CD14-positive monocyte (primary cell): ENCODE measurements at regions not wholly inside any gene's neighbourhood (a gene's known extent, or its start where the extent isn't known, plus 50 kb on each side); places are given as distances from the start of the nearest gene placed in this dataset.

ENCODE experiments used
- DNase-seq, 3 donors: peaks; one replicate each; pipeline ENCODE4 v3.0.0-alpha.2; 2011 to 2022
- H2AFZ ChIP-seq: 2 replicates; pipeline ENCODE4 v1.6.0; 2012; ENCODE audit warnings: mild to moderate bottlenecking, low read depth, low read length, inconsistent platforms; ENCODE audit not compliant: insufficient read depth, poor library complexity, severe bottlenecking
- H3K27ac ChIP-seq, 2 donors: 1 replicate in 1 of 2; 2 replicates in 1 of 2; pipeline ENCODE4 v1.5.1; 2012 to 2013; ENCODE audit warnings: low read length in 2 of 2, control low read depth in 1 of 2, inconsistent platforms in 1 of 2, low read depth in 1 of 2, mild to moderate bottlenecking in 1 of 2
- H3K27me3 ChIP-seq, 2 donors: one replicate each; pipeline versions ENCODE4 v1.6.0 to v1.6.1; 2011 to 2013; ENCODE audit warnings: low read length in 2 of 2; ENCODE audit not compliant: control insufficient read depth in 2 of 2, insufficient read depth in 2 of 2
- H3K36me3 ChIP-seq, 2 donors: replicated peaks in 1 of 2; 1 replicate in 1 of 2; 2 replicates in 1 of 2; pipeline versions ENCODE4 v1.5.1 to v1.6.1; 2012 to 2013; ENCODE audit warnings: low read length in 2 of 2, control low read depth in 1 of 2, inconsistent platforms in 1 of 2, mild to moderate bottlenecking in 1 of 2; ENCODE audit not compliant: insufficient read depth in 2 of 2, control insufficient read depth in 1 of 2
- H3K4me1 ChIP-seq, 2 donors: 1 replicate in 1 of 2; 2 replicates in 1 of 2; pipeline versions ENCODE4 v1.5.1 to v1.6.1; 2012 to 2013; ENCODE audit warnings: low read length in 2 of 2, control low read depth in 1 of 2, inconsistent platforms in 1 of 2, mild to moderate bottlenecking in 1 of 2, moderate library complexity in 1 of 2; ENCODE audit not compliant: insufficient read depth in 2 of 2, control insufficient read depth in 1 of 2
- H3K4me2 ChIP-seq: replicated peaks from 2 replicates; pipeline ENCODE3; 2012; ENCODE audit warnings: low read length, moderate library complexity, mild to moderate bottlenecking; ENCODE audit not compliant: poor library complexity, severe bottlenecking; ENCODE audit errors: extremely low read depth
- H3K4me3 ChIP-seq, 3 experiments: fragments of 200-600 bp in 1 of 3; sonication (generic) in 1 of 3; replicated peaks in 1 of 3; 1 replicate in 2 of 3; 2 replicates in 1 of 3; pipeline ENCODE4 v1.5.1; 2011 to 2013; ENCODE audit warnings: low read length in 3 of 3, mild to moderate bottlenecking in 3 of 3, control low read depth in 2 of 3, low read depth in 2 of 3, inconsistent platforms in 1 of 3, moderate library complexity in 1 of 3
- H3K79me2 ChIP-seq: 2 replicates; pipeline ENCODE4 v1.6.0; 2012; ENCODE audit warnings: mild to moderate bottlenecking, control low read depth, inconsistent platforms, low read length, moderate library complexity; ENCODE audit not compliant: insufficient read depth
- H3K9ac ChIP-seq: 2 replicates; pipeline ENCODE4 v1.6.0; 2017; ENCODE audit warnings: low read length, mild to moderate bottlenecking; ENCODE audit not compliant: insufficient read depth, poor library complexity, severe bottlenecking
- H3K9me3 ChIP-seq, 2 donors: replicated peaks in 1 of 2; 1 replicate in 1 of 2; 2 replicates in 1 of 2; pipeline versions ENCODE4 v1.5.1 to v1.6.1; 2012 to 2013; ENCODE audit warnings: low read length in 2 of 2, control low read depth in 1 of 2; ENCODE audit not compliant: control insufficient read depth in 1 of 2, insufficient read depth in 1 of 2
- H4K20me1 ChIP-seq: 2 replicates; pipeline ENCODE4 v1.6.0; 2012; ENCODE audit warnings: mild to moderate bottlenecking, low read length, control low read depth, moderate library complexity; ENCODE audit not compliant: insufficient read depth
- H3K27ac Mint-ChIP-seq, 7 donors: one replicate each; pipeline ENCODE4 v1.8.0; 2020; ENCODE audit warnings: mild to moderate bottlenecking in 7 of 7, mixed read lengths in 7 of 7, moderate library complexity in 6 of 7, inconsistent platforms in 2 of 7
- H3K27me3 Mint-ChIP-seq, 3 donors: one replicate each; pipeline ENCODE4 v1.8.0; 2021 to 2022; ENCODE audit warnings: low read depth in 3 of 3, mild to moderate bottlenecking in 3 of 3, mixed read lengths in 3 of 3, moderate library complexity in 3 of 3, inconsistent platforms in 1 of 3
- H3K36me3 Mint-ChIP-seq, 2 donors: one replicate each; pipeline ENCODE4 v1.8.0; 2020; ENCODE audit warnings: mixed read lengths in 2 of 2, inconsistent platforms in 1 of 2, mild to moderate bottlenecking in 1 of 2
- H3K4me1 Mint-ChIP-seq: one replicate; pipeline ENCODE4 v1.8.0; 2020; ENCODE audit warnings: mild to moderate bottlenecking, mixed read lengths
- H3K4me3 Mint-ChIP-seq, 2 donors: one replicate each; pipeline ENCODE4 v1.8.0; 2020; ENCODE audit warnings: mild to moderate bottlenecking in 2 of 2, mixed read lengths in 2 of 2, moderate library complexity in 1 of 2
- H3K9me3 Mint-ChIP-seq, 7 donors: one replicate each; pipeline ENCODE4 v1.8.0; 2020 to 2022; ENCODE audit warnings: mixed read lengths in 7 of 7, mild to moderate bottlenecking in 6 of 7, moderate library complexity in 6 of 7, inconsistent platforms in 2 of 7
- CTCF ChIP-seq: fragments of 200-600 bp; IDR thresholded peaks from one replicate; pipeline ENCODE4 v1.8.0; 2022; ENCODE audit warnings: antibody characterized with exemption, mild to moderate bottlenecking
- WGBS: methylation state at CpG from one replicate; pipeline ENCODE4 v1.1.5; 2013; ENCODE audit warnings: missing lambda C conversion rate; ENCODE audit not compliant: insufficient coverage; 5-methylcytosine and 5-hydroxymethylcytosine counted together
- intact Hi-C, 2 donors: fragments of 100-400 bp; cut with micrococcal nuclease; formaldehyde crosslinking; loops; one replicate each; pipeline versions ENCODE4 v1.15.0 to v1.15.1; 2023

- H3K27me3 ChIP-seq: no peaks in the 10 kb centered on the region
- no peak overlapping the region for H3K4me2 ChIP-seq
- H3K4me1 ChIP-seq: no peaks in the 10 kb centered on the region
- no peak overlapping the region for H3K4me3 Mint-ChIP-seq
- H3K9me3 Mint-ChIP-seq: peaks cover 1 to 13% (median 6%) of the 10 kb centered on the region in 7 donors
- H3K36me3 ChIP-seq: no peaks in the 10 kb centered on the region
- no peak overlapping the region for H3K4me3 ChIP-seq
- H3K27ac ChIP-seq: no peak overlapping the region
- no peaks in the 10 kb centered on the region for H4K20me1 ChIP-seq
- WGBS: 86% methylated on average over 14 of the region's 15 CpGs
- no peak overlapping the region for H3K9ac ChIP-seq
- no peaks in the 10 kb centered on the region for H3K4me1 Mint-ChIP-seq
- no peaks in the 10 kb centered on the region for H3K79me2 ChIP-seq
- H3K36me3 Mint-ChIP-seq: no peaks in the 10 kb centered on the region
- no peak for DNase-seq
- TF ChIP-seq CTCF: no peak
- no peak overlapping the region for H2AFZ ChIP-seq
- no peak overlapping the region for H3K27ac Mint-ChIP-seq
- intact Hi-C loops: no loop called here
- H3K27me3 Mint-ChIP-seq: peaks cover 0 to 6% (median 1%) of the 10 kb centered on the region in 3 donors
- H3K9me3 ChIP-seq: peaks cover 0 to 4% of the 10 kb centered on the region in 2 donors
These were observed 194.7 kb downstream of the SQOR start for GRCh38 chr15:45829336-45830153.

- DNase-seq: no peak
- no peaks in the 10 kb centered on the region for H3K79me2 ChIP-seq
- no peak overlapping the region for H3K4me3 ChIP-seq
- no peak overlapping the region for H3K27ac Mint-ChIP-seq
- H3K36me3 Mint-ChIP-seq: no peaks in the 10 kb centered on the region
- H3K36me3 ChIP-seq: no peaks in the 10 kb centered on the region
- WGBS: no CpG with 5 or more reads among the region's 6 CpGs
- intact Hi-C loops: no loop called here
- H3K4me3 Mint-ChIP-seq: no peak overlapping the region
- H3K9me3 ChIP-seq: peaks cover 0 to 4% of the 10 kb centered on the region in 2 donors
- peaks cover 0 to 13% (median 5%) of the 10 kb centered on the region in 7 donors for H3K9me3 Mint-ChIP-seq
- H3K27me3 ChIP-seq: no peaks in the 10 kb centered on the region
- no peaks in the 10 kb centered on the region for H3K4me1 Mint-ChIP-seq
- H4K20me1 ChIP-seq: no peaks in the 10 kb centered on the region
- no peak overlapping the region for H3K4me2 ChIP-seq
- H3K27ac ChIP-seq: no peak overlapping the region
- TF ChIP-seq CTCF: no peak
- no peak overlapping the region for H3K9ac ChIP-seq
- no peaks in the 10 kb centered on the region for H3K4me1 ChIP-seq
- H3K27me3 Mint-ChIP-seq: peaks cover 0 to 3% (median 2%) of the 10 kb centered on the region in 3 donors
- H2AFZ ChIP-seq: no peak overlapping the region
These were observed 197.0 kb downstream of the SQOR start for GRCh38 chr15:45831787-45832186.
